ENCODE measurements at regions not wholly inside any gene's neighbourhood (a gene's known extent, or its start where the extent isn't known, plus 50 kb on each side); places are given as distances from the start of the nearest gene placed in this dataset.
A peak's percentile ranks its signal among the peaks of the same experiment; 100 is the strongest.
"Not testable (repeated sequence)": the region's sequence is repeated elsewhere in the genome, so short reads cannot be mapped to it uniquely, and the experiment has no call there.

- TF ChIP-seq, protein P1, sequence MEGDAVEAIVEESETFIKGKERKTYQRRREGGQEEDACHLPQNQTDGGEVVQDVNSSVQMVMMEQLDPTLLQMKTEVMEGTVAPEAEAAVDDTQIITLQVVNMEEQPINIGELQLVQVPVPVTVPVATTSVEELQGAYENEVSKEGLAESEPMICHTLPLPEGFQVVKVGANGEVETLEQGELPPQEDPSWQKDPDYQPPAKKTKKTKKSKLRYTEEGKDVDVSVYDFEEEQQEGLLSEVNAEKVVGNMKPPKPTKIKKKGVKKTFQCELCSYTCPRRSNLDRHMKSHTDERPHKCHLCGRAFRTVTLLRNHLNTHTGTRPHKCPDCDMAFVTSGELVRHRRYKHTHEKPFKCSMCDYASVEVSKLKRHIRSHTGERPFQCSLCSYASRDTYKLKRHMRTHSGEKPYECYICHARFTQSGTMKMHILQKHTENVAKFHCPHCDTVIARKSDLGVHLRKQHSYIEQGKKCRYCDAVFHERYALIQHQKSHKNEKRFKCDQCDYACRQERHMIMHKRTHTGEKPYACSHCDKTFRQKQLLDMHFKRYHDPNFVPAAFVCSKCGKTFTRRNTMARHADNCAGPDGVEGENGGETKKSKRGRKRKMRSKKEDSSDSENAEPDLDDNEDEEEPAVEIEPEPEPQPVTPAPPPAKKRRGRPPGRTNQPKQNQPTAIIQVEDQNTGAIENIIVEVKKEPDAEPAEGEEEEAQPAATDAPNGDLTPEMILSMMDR (IDR thresholded peaks at IDR 0.05; ENCODE audit: insufficient read depth, low read depth, low read length, missing control alignments) = no peak
- H3K4me3 ChIP-seq (ENCODE audit: low read depth, low read length) = no peak overlapping the region
- peak; percentile 7 for DNase-seq (ENCODE audit: low read depth)
Measured at GRCh38 chr12:30180602-30181001, 396.9 kb upstream of the TMTC1 start.

DNA sequence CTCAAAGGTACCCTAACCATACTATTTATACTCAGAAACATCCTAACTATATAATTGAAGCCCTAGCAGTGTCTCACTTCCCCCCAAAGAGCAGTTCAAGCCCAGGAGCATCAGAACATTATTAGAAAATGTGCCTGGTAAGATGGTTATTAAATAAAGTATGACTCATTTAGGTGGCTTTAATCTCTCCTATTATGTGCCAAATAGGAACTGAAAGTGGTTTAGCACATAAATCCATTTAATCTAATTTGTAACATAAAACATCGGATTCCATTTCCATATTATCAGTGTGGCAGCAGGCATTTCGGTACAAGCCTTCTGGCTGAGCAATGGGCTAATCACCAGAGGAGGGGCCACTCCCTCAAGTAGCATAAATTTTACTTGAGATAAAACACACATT is 395.2 kb upstream of the TMTC1 start:
- TF ChIP-seq, protein P1 (IDR thresholded peaks at IDR 0.05; ENCODE audit: insufficient read depth, low read depth, low read length, missing control alignments) = no peak
- no peak for DNase-seq (ENCODE audit: low read depth)
- no peak overlapping the region for H3K4me3 ChIP-seq (ENCODE audit: low read depth, low read length)

DNA sequence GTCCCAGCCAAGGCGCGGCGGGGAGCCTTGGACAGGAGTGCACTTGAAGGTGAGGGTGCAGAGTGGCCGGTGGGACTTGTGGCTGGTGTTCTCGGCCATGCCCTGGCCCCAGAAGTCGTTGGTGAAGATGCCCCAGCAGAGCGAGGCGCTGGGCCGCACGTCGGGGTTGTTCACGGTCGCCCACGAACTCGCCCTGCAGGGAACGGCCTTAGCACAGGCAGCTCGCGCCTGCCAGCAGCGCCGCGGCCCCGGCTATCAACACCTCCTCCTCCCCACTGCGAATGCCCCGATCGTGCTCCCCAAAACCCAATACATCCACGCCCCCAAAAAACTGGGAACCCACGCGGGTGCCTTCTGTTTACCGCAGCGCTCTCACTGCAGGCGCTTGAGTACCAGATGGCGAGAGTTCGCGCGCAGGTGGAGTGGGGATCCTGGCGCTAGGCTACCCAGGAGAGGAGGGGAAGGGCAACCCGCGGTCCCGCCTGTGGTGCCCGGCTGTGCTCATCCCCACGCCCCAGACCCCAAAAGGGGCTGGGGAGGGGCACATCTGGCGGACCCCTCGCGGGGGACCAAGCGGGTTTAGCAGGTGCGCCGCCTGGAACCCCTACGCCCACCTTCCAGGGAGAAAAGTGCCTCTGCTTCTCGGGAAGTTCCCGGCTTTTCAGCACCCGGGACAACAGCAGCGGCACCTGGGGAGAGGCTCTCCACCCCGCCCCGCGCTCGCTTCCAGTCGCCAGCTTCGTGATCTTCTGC is 386.3 kb upstream of the TMTC1 start:
- no peak for DNase-seq (ENCODE audit: low read depth)
- TF ChIP-seq, protein P1 (IDR thresholded peaks at IDR 0.05; ENCODE audit: insufficient read depth, low read depth, low read length, missing control alignments) = no peak
- no peak overlapping the region for H3K4me3 ChIP-seq (ENCODE audit: low read depth, low read length)

DNA sequence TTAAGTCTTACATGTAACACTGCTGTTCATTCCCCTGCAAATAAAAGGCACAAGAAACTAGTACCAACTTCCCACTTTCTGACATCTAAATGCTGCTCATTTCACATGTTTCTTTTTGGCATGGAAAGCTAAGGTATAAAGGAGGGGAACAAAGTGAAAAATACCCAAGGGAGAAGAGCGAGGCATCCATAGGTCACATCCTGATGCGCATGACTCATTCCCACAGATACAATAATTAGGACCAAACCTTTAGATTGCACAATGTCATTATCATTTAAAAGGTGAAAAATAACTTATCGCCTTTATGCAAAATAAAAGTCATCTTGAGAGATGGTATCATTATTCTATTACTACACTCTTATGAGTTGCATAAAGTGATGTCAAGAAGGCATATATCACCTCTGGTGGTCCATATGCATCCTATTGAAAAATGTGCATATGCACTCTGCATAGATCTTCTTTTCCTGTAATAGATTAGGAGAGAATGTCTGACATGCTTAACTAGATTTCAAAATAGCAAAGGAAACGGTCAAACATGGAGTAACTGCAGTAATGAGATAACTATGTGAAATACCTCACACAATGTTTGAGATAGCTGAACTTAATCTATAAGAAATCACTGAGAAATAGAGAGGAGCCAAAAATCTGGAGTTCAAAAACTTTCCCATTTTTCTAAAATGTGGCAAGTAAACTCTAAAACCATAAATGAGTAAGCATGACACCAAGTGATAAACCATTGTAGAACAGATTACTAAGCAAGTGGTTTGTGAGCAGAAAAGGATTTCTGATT is 382.5 kb upstream of the TMTC1 start:
- TF ChIP-seq, protein P1 (IDR thresholded peaks at IDR 0.05; ENCODE audit: insufficient read depth, low read depth, low read length, missing control alignments) = no peak
- no peak overlapping the region for H3K4me3 ChIP-seq (ENCODE audit: low read depth, low read length)
- DNase-seq (ENCODE audit: low read depth) = no peak

DNA sequence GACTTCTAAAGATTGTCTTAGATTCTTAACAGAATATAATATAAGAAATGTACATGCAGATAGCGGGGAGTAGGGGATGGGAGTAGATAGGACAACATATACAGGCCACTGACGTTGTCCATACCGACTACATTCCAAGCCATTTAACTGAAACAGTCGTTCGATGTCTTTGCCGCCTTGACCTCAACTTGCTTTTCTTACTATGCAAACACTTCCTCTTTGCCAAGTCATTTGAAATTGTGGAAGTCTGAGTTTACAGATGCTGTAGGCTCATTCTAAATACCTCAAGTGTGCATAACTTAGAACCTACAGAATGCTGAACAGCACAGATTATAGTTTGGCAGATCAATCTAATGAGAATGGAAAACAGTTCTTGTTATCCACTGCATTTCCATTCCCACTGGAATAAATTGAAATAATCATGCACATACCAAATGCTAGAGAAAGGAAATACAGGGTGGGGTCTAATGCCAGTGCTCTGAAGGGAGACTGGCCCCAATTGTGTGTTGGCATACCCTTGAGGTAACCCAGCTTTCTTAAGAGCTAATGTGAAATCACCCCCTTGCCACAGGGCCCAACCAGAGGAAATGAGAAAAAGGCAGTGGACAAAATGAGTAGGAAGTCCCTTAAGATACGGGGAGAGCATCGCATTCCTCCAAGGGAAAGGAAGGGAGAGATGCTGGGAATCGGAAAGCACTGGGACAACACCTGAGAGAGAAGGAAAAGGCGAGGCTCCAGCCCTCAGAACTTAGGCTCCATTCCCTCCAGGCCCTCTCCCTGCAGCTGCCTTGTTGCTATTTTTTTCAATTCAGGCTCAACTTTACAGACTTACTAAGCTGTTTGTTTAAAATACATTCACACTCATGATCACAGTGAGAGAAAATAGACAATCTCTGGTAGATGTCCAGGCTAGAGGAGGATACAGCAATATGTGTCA is 380.9 kb upstream of the TMTC1 start:
- H3K4me3 ChIP-seq (ENCODE audit: low read depth, low read length) = no peak overlapping the region
- TF ChIP-seq, protein P1 (IDR thresholded peaks at IDR 0.05; ENCODE audit: insufficient read depth, low read depth, low read length, missing control alignments) = no peak
- DNase-seq (ENCODE audit: low read depth) = no peak

GRCh38 chr12:30156833-30157232 is 373.1 kb upstream of the TMTC1 start:
- not testable (repeated sequence) for H3K4me3 ChIP-seq (ENCODE audit: low read depth, low read length); DNase-seq (ENCODE audit: low read depth)
